ENCODE measurements at regions not wholly inside any gene's neighbourhood (a gene's known extent, or its start where the extent isn't known, plus 50 kb on each side); places are given as distances from the start of the nearest gene placed in this dataset.
A peak's percentile ranks its signal among the peaks of the same experiment; 100 is the strongest.

GRCh38 chr10:62580396-62580795 is 206.2 kb downstream of the ZNF365 start:
- Histone ChIP-seq H3K9me3 (ENCODE audit: control insufficient read depth in 1 of 2, low read length in 2 of 2) (no peaks in the 10 kb centered on the region), H3K36me3 (ENCODE audit: control insufficient read depth in 1 of 2, insufficient read depth in 2 of 2, low read length in 2 of 2) (peaks cover 0 to 3% of the 10 kb centered on the region in 2 donors), H3K4me3 (ENCODE audit: low read depth in 1 of 2, low read length in 2 of 2) (no peak overlapping the region), H3K4me1 (ENCODE audit: control insufficient read depth in 1 of 2, insufficient read depth in 2 of 2, low read length in 2 of 2) (no peaks in the 10 kb centered on the region), H3K27me3 (ENCODE audit: low read depth, low read length) (no peaks in the 10 kb centered on the region), H3K27ac (ENCODE audit: low read length) (no peak overlapping the region)

DNA sequence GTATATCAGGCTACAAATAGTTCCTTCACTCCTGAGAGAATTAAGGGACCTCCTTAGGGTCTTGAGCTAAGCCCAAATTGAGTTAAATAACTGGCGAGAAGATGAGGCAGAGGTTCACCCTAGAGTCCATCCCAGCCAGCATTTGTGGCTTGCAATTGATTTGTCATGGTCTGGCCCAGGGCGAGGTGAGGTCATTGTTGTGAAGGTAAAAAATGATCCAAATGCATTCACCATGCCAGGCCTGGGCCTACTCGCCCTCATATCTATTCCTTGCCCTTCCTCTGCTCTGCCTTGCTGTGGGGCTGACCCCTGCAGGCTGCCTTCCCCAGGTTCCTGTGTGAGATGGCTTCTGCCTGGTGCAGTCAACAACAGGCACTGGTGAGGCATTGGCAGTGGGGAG is 207.2 kb downstream of the ZNF365 start:
- Histone ChIP-seq H3K9me3 (ENCODE audit: control insufficient read depth in 1 of 2, low read length in 2 of 2) (no peaks in the 10 kb centered on the region), H3K27ac (ENCODE audit: low read length) (no peak overlapping the region), H3K36me3 (ENCODE audit: control insufficient read depth in 1 of 2, insufficient read depth in 2 of 2, low read length in 2 of 2) (peaks cover 0 to 3% of the 10 kb centered on the region in 2 donors), H3K4me1 (ENCODE audit: control insufficient read depth in 1 of 2, insufficient read depth in 2 of 2, low read length in 2 of 2) (no peaks in the 10 kb centered on the region), H3K27me3 (ENCODE audit: low read depth, low read length) (no peaks in the 10 kb centered on the region), H3K4me3 (ENCODE audit: low read depth in 1 of 2, low read length in 2 of 2) (no peak overlapping the region)

DNA sequence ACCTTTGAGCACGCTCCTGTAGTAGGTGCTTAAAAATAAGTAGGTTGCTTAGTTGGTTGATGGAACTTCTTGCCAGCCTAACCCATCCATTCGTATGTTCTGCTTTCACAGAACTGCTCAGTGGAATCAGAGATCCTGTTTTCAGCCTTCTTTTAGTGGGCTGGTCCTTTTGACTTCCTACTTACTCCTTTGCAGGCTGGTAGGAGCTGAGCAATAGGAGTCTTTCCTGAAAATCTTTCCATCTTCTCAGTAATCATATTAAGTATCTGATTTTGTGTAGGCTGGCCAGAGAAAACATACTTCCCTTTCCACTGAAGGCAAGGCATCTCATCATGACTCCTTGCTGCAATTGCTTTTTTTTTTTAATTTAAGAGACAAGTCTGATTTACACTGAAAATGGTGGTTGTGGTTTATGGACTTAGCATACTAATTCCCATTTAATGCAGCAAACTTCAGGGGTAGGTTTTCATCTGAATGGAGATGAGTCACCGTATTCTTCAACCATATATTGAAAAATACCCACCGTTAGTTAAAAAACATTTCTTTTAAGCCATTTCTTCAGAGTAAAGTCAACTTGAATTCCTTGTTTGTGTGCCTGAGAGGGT is 208.0 kb downstream of the ZNF365 start:
- Histone ChIP-seq H3K36me3 (ENCODE audit: control insufficient read depth in 1 of 2, insufficient read depth in 2 of 2, low read length in 2 of 2) (peaks cover 0 to 3% of the 10 kb centered on the region in 2 donors), H3K4me1 (ENCODE audit: control insufficient read depth in 1 of 2, insufficient read depth in 2 of 2, low read length in 2 of 2) (no peaks in the 10 kb centered on the region), H3K27ac (ENCODE audit: low read length) (peak overlapping the region; percentile 5), H3K27me3 (ENCODE audit: low read depth, low read length) (no peaks in the 10 kb centered on the region), H3K4me3 (ENCODE audit: low read depth in 1 of 2, low read length in 2 of 2) (no peak overlapping the region), H3K9me3 (ENCODE audit: control insufficient read depth in 1 of 2, low read length in 2 of 2) (no peaks in the 10 kb centered on the region)

DNA sequence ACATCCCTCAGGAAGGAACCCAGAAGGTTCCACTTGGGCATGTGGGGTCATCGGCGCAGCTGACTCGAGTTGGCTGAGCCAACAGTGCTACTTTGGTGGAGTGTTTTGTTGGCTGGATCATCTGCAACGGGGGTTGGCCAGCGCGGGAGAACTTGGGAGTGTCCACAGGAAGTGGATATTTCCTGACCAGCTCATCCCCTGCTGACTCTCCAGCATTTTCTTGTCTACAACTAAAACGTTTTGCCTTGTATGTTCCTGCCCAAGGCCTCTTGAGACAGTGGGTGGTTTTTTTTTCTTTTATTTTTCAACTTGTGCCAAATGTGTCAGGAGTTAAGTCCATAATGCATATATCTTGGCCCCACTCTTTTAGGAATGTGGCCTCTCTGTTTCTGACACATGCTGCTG is 208.6 kb downstream of the ZNF365 start:
- peak overlapping the region; percentile 5 for H3K27ac ChIP-seq (ENCODE audit: low read length)

GRCh38 chr10:62583876-62584615 is 209.9 kb downstream of the ZNF365 start:
- H3K36me3 ChIP-seq (ENCODE audit: control insufficient read depth in 1 of 2, insufficient read depth in 2 of 2, low read length in 2 of 2), result peaks cover 0 to 3% of the 10 kb centered on the region in 2 donors
- peak overlapping the region; percentile 54 for H3K27ac ChIP-seq (ENCODE audit: low read length)
- H3K9me3 ChIP-seq (ENCODE audit: control insufficient read depth in 1 of 2, low read length in 2 of 2), result no peaks in the 10 kb centered on the region
- H3K27me3 ChIP-seq (ENCODE audit: low read depth, low read length), result no peaks in the 10 kb centered on the region
- no peaks in the 10 kb centered on the region for H3K4me1 ChIP-seq (ENCODE audit: control insufficient read depth in 1 of 2, insufficient read depth in 2 of 2, low read length in 2 of 2)
- no peak overlapping the region for H3K4me3 ChIP-seq (ENCODE audit: low read depth in 1 of 2, low read length in 2 of 2)

More for the DNA sequence above, 208.6 kb downstream of the ZNF365 start:
- Histone ChIP-seq H3K4me3 (ENCODE audit: low read depth in 1 of 2, low read length in 2 of 2) (no peak overlapping the region), H3K27me3 (ENCODE audit: low read depth, low read length) (no peaks in the 10 kb centered on the region), H3K9me3 (ENCODE audit: control insufficient read depth in 1 of 2, low read length in 2 of 2) (no peaks in the 10 kb centered on the region), H3K4me1 (ENCODE audit: control insufficient read depth in 1 of 2, insufficient read depth in 2 of 2, low read length in 2 of 2) (no peaks in the 10 kb centered on the region), H3K36me3 (ENCODE audit: control insufficient read depth in 1 of 2, insufficient read depth in 2 of 2, low read length in 2 of 2) (peaks cover 0 to 3% of the 10 kb centered on the region in 2 donors)

GRCh38 chr10:62584731-62585130 is 210.6 kb downstream of the ZNF365 start:
- no peaks in the 10 kb centered on the region for H3K27me3 ChIP-seq (ENCODE audit: low read depth, low read length)
- peaks cover 0 to 3% of the 10 kb centered on the region in 2 donors for H3K36me3 ChIP-seq (ENCODE audit: control insufficient read depth in 1 of 2, insufficient read depth in 2 of 2, low read length in 2 of 2)
- H3K4me3 ChIP-seq (ENCODE audit: low read depth in 1 of 2, low read length in 2 of 2), result no peak overlapping the region
- no peaks in the 10 kb centered on the region for H3K9me3 ChIP-seq (ENCODE audit: control insufficient read depth in 1 of 2, low read length in 2 of 2)
- H3K4me1 ChIP-seq (ENCODE audit: control insufficient read depth in 1 of 2, insufficient read depth in 2 of 2, low read length in 2 of 2), result no peaks in the 10 kb centered on the region
- peak overlapping the region; percentile 54 for H3K27ac ChIP-seq (ENCODE audit: low read length)

DNA sequence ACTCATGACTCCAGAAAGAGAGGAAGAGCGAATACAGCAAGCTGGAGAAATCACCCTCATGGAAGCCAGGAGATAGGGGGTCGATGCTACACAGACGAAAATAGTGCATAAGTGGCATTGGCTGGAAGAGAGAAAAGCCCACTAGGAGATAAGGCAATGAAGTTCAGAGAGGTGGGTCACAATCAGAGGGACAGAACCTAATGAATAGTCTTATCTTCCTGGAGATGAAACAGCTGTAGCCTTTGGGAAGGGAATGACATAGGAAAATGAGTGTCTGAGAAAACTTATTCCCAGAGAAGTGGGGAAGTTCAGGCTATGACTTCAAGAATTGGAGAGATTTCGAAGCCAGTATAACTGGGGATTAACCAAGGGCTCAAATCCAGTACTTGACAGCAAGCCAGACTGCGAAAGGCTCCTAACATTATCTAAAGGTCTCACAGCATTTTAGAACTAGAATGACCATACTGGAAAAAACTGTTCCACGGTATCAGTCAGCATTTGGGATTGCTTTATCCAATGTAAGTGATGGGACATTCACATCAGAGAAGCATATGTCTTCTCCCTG is 211.1 kb downstream of the ZNF365 start:
- Histone ChIP-seq H3K27me3 (ENCODE audit: low read depth, low read length) (no peaks in the 10 kb centered on the region), H3K9me3 (ENCODE audit: control insufficient read depth in 1 of 2, low read length in 2 of 2) (no peaks in the 10 kb centered on the region), H3K4me3 (ENCODE audit: low read depth in 1 of 2, low read length in 2 of 2) (no peak overlapping the region), H3K4me1 (ENCODE audit: control insufficient read depth in 1 of 2, insufficient read depth in 2 of 2, low read length in 2 of 2) (no peaks in the 10 kb centered on the region), H3K36me3 (ENCODE audit: control insufficient read depth in 1 of 2, insufficient read depth in 2 of 2, low read length in 2 of 2) (peaks cover 0 to 3% of the 10 kb centered on the region in 2 donors), H3K27ac (ENCODE audit: low read length) (peak overlapping the region; percentile 33)

GRCh38 chr10:62587011-62587410 is 212.8 kb downstream of the ZNF365 start:
- Histone ChIP-seq H3K36me3 (ENCODE audit: control insufficient read depth in 1 of 2, insufficient read depth in 2 of 2, low read length in 2 of 2) (peaks cover 0 to 3% of the 10 kb centered on the region in 2 donors), H3K9me3 (ENCODE audit: control insufficient read depth in 1 of 2, low read length in 2 of 2) (no peaks in the 10 kb centered on the region), H3K27ac (ENCODE audit: low read length) (no peak overlapping the region), H3K27me3 (ENCODE audit: low read depth, low read length) (no peaks in the 10 kb centered on the region), H3K4me1 (ENCODE audit: control insufficient read depth in 1 of 2, insufficient read depth in 2 of 2, low read length in 2 of 2) (no peaks in the 10 kb centered on the region), H3K4me3 (ENCODE audit: low read depth in 1 of 2, low read length in 2 of 2) (no peak overlapping the region)

- Histone ChIP-seq H3K4me1 (ENCODE audit: control insufficient read depth in 1 of 2, insufficient read depth in 2 of 2, low read length in 2 of 2) (no peaks in the 10 kb centered on the region), H3K9me3 (ENCODE audit: control insufficient read depth in 1 of 2, low read length in 2 of 2) (no peaks in the 10 kb centered on the region)
Observed at GRCh38 chr10:62588116-62588515, 213.9 kb downstream of the ZNF365 start.

DNA sequence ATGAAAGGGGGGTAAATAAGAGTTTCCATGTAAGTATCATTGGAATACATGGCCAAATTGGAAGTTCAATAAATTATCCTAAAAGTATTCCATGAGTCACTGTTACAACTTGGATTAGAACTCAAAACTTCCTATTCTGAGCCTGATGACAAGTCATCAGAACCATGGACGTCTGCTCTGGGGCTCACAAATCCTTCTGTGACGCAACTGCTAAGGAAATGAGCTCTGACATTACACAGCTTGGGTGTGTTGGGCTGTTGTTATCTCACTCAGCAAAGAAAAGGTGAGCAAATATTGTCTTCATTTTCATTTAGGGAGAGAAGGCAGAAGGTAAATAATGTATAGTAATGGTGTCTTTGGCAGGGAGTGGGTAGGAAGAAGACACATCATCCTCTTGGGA is 214.8 kb upstream of the ADO start:
- Histone ChIP-seq H3K4me1 (ENCODE audit: control insufficient read depth in 1 of 2, insufficient read depth in 2 of 2, low read length in 2 of 2) (peaks cover 0 to 3% of the 10 kb centered on the region in 2 donors), H3K27ac (ENCODE audit: low read length) (no peak overlapping the region), H3K27me3 (ENCODE audit: low read depth, low read length) (no peaks in the 10 kb centered on the region), H3K36me3 (ENCODE audit: control insufficient read depth in 1 of 2, insufficient read depth in 2 of 2, low read length in 2 of 2) (no peaks in the 10 kb centered on the region), H3K4me3 (ENCODE audit: low read depth in 1 of 2, low read length in 2 of 2) (no peak overlapping the region), H3K9me3 (ENCODE audit: control insufficient read depth in 1 of 2, low read length in 2 of 2) (no peaks in the 10 kb centered on the region)

More at GRCh38 chr10:62588116-62588515, 213.9 kb downstream of the ZNF365 start:
- Histone ChIP-seq H3K27me3 (ENCODE audit: low read depth, low read length) (no peaks in the 10 kb centered on the region), H3K4me3 (ENCODE audit: low read depth in 1 of 2, low read length in 2 of 2) (no peak overlapping the region), H3K36me3 (ENCODE audit: control insufficient read depth in 1 of 2, insufficient read depth in 2 of 2, low read length in 2 of 2) (peaks cover 0 to 3% of the 10 kb centered on the region in 2 donors), H3K27ac (ENCODE audit: low read length) (no peak overlapping the region)

DNA sequence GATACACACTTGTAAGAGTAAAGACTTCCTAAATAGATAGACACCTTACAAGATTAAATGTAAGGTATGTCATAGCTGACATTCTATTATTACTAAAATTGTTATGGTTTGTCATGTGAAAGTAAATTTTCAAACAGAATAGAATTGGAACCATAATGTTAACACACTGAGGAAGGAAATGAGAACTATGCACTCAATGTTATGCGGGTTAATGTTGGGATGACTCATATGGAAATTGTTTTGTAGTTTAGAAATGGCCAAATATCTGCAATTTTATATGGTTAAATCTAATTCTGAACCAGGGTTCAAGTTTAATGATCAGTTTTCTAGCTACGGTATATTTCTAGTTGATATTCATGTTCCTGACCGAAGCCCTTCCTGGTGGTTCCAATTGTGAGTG is 214.2 kb upstream of the ADO start:
- Histone ChIP-seq H3K36me3 (ENCODE audit: control insufficient read depth in 1 of 2, insufficient read depth in 2 of 2, low read length in 2 of 2) (no peaks in the 10 kb centered on the region), H3K27ac (ENCODE audit: low read length) (no peak overlapping the region), H3K9me3 (ENCODE audit: control insufficient read depth in 1 of 2, low read length in 2 of 2) (no peaks in the 10 kb centered on the region), H3K4me1 (ENCODE audit: control insufficient read depth in 1 of 2, insufficient read depth in 2 of 2, low read length in 2 of 2) (peaks cover 0 to 3% of the 10 kb centered on the region in 2 donors), H3K4me3 (ENCODE audit: low read depth in 1 of 2, low read length in 2 of 2) (no peak overlapping the region), H3K27me3 (ENCODE audit: low read depth, low read length) (no peaks in the 10 kb centered on the region)

All from muscle layer of duodenum (tissue), 2 donors.